Endothelial cell of umbilical vein (primary cell): ENCODE measurements at regions not wholly inside any gene's neighbourhood (a gene's known extent, or its start where the extent isn't known, plus 50 kb on each side); places are given as distances from the start of the nearest gene placed in this dataset.

Experiments used
- BruUV-seq: library from RNA; stranded (reverse); fragments of 400-500 nt; replicated peaks from 2 replicates; lab custom pipeline; 2021; lab: Mats Ljungman, UMichigan
- CTCF ChIA-PET: fragments of 300-600, 350-600 bp; sonication (Branson Sonifier 250); formaldehyde crosslinking; loops from one replicate; lab custom pipeline; 2021; ENCODE audit warnings: antibody characterized with exemption, inconsistent platforms; lab: Charles Lee
- POLR2A ChIA-PET: fragments of 300-600, 350-600 bp; sonication (Branson Sonifier 250); formaldehyde crosslinking; loops from one replicate; lab custom pipeline; 2021; ENCODE audit warnings: antibody characterized with exemption, inconsistent platforms; lab: Charles Lee
- DNase-seq: peaks from one replicate; pipeline ENCODE4 v3.0.0-alpha.2; 2011; ENCODE audit warnings: low read depth, low spot score
- FAIRE-seq: peaks from 2 replicates; lab custom pipeline; 2011; peaks lifted over from hg19 to GRCh38; lab: Jason Lieb, UNC
- H2AFZ ChIP-seq: 2 replicates; pipeline ENCODE4 v1.6.0; 2012; ENCODE audit warnings: low read depth, low read length, control low read depth, inconsistent platforms
- H3K27ac ChIP-seq: 2 replicates; pipeline ENCODE4 v1.5.1; 2011; ENCODE audit warnings: low read depth, mild to moderate bottlenecking, control low read depth, low read length, moderate library complexity; ENCODE audit not compliant: insufficient read depth
- H3K27me3 ChIP-seq, 2 experiments: 2 replicates each; pipeline versions ENCODE4 v1.6.0 to v1.6.1; 2011; ENCODE audit warnings: low read length in 2 of 2, mixed read lengths in 1 of 2; ENCODE audit not compliant: control insufficient read depth in 2 of 2, insufficient read depth in 2 of 2
- H3K36me3 ChIP-seq, 2 experiments: 2 replicates in 1 of 2; 3 replicates in 1 of 2; pipeline ENCODE4 v1.5.1; 2011; ENCODE audit warnings: low read length in 2 of 2, mild to moderate bottlenecking in 1 of 2, moderate library complexity in 1 of 2; ENCODE audit not compliant: control insufficient read depth in 2 of 2, insufficient read depth in 2 of 2; ENCODE audit errors: extremely low read depth in 1 of 2
- H3K4me1 ChIP-seq: 3 replicates; pipeline ENCODE4 v1.5.1; 2011; ENCODE audit warnings: mild to moderate bottlenecking, low read length; ENCODE audit not compliant: control insufficient read depth, insufficient read depth; ENCODE audit errors: extremely low read depth
- H3K4me2 ChIP-seq: 2 replicates; pipeline ENCODE4 v1.6.1; 2011; ENCODE audit warnings: low read length, control low read depth, mixed read lengths; ENCODE audit not compliant: insufficient read depth
- H3K4me3 ChIP-seq, 3 experiments: fragments of 200-600 bp in 1 of 3; sonication (generic), shearing (Covaris generic) in 1 of 3; replicated peaks in 1 of 3; 2 replicates each; pipeline ENCODE4 v1.5.1; 2011 to 2016; ENCODE audit warnings: control low read depth in 3 of 3, low read length in 3 of 3, mild to moderate bottlenecking in 2 of 3, inconsistent platforms in 1 of 3, low read depth in 1 of 3, moderate library complexity in 1 of 3; ENCODE audit not compliant: insufficient read depth in 1 of 3
- H3K79me2 ChIP-seq: 2 replicates; pipeline ENCODE4 v1.6.0; 2012; ENCODE audit warnings: low read length, inconsistent platforms; ENCODE audit not compliant: control insufficient read depth, insufficient read depth
- H3K9ac ChIP-seq: replicated peaks from 2 replicates; pipeline ENCODE3; 2011; ENCODE audit warnings: low read length, control low read depth; ENCODE audit not compliant: insufficient read depth; ENCODE audit errors: extremely low read depth
- H3K9me1 ChIP-seq: replicated peaks from 3 replicates; pipeline ENCODE4 v1.6.0; 2011; ENCODE audit warnings: mild to moderate bottlenecking, low read length; ENCODE audit not compliant: control insufficient read depth, insufficient read depth; ENCODE audit errors: extremely low read depth
- H3K9me3 ChIP-seq: replicated peaks from 2 replicates; pipeline ENCODE4 v1.5.1; 2012; ENCODE audit warnings: low read length, inconsistent platforms; ENCODE audit not compliant: control insufficient read depth, insufficient read depth
- H4K20me1 ChIP-seq: replicated peaks from 2 replicates; pipeline ENCODE3; 2011; ENCODE audit warnings: mild to moderate bottlenecking, low read length; ENCODE audit not compliant: control insufficient read depth, insufficient read depth; ENCODE audit errors: extremely low read depth
- EZH2 ChIP-seq: IDR thresholded peaks from 2 replicates; pipeline ENCODE4 v1.6.1; 2012; ENCODE audit warnings: borderline replicate concordance, low read depth, mild to moderate bottlenecking, moderate library complexity, low read length, inconsistent platforms; ENCODE audit not compliant: severe bottlenecking
- FOS ChIP-seq: IDR thresholded peaks from 2 replicates; pipeline ENCODE4 v1.6.1; 2011; ENCODE audit warnings: mild to moderate bottlenecking, low read length, moderate library complexity, borderline replicate concordance; ENCODE audit not compliant: insufficient read depth
- GATA2 ChIP-seq: IDR thresholded peaks from 2 replicates; pipeline ENCODE4 v1.7.0; 2011; ENCODE audit warnings: low read depth, mild to moderate bottlenecking, moderate library complexity, mixed read lengths, low read length; ENCODE audit not compliant: insufficient read length, insufficient read depth
- JUN ChIP-seq: IDR thresholded peaks from 2 replicates; pipeline ENCODE4 v1.6.1; 2011; ENCODE audit warnings: borderline replicate concordance, low read depth; ENCODE audit not compliant: insufficient read length, insufficient read depth
- MYC ChIP-seq: IDR thresholded peaks from one replicate; pipeline ENCODE4 v1.6.1; 2011; ENCODE audit warnings: mild to moderate bottlenecking, low read depth, low read length
- POLR2A ChIP-seq: IDR thresholded peaks from 2 replicates; pipeline ENCODE4 v1.6.1; 2012; ENCODE audit warnings: low read depth, mild to moderate bottlenecking, control low read depth, low read length
- POLR2AphosphoS5 ChIP-seq: IDR thresholded peaks from 2 replicates; pipeline ENCODE4 v1.6.1; 2012; ENCODE audit warnings: low read depth, mild to moderate bottlenecking, control low read depth, low read length, moderate library complexity; ENCODE audit not compliant: insufficient read depth
- dilution Hi-C: fragments of 300-500 bp; cut with MboI; formaldehyde crosslinking; loops from one replicate; pipeline ENCODE4 v1.15.0; 2019; ENCODE audit warnings: low sequenced_read_pairs; ENCODE audit not compliant: extremely low pct_ligation_motif_present
- intact Hi-C: fragments of 100-400 bp; cut with micrococcal nuclease; formaldehyde crosslinking; loops from one replicate; pipeline ENCODE4 v1.10.0; 2022
- TF ChIP-seq, protein P1 (sequence below): IDR thresholded peaks from 2 replicates; pipeline ENCODE4 v1.6.1; 2011; ENCODE audit not compliant: insufficient read depth, insufficient read length
- TF ChIP-seq, protein P2 (sequence below), 2 donors: IDR thresholded peaks; 1 replicate in 1 of 2; 2 replicates in 1 of 2; pipeline ENCODE4 v1.5.1; 2011; ENCODE audit warnings: low read length in 2 of 2, mild to moderate bottlenecking in 2 of 2, moderate library complexity in 2 of 2, control low read depth in 1 of 2, inconsistent platforms in 1 of 2, low read depth in 1 of 2; ENCODE audit not compliant: insufficient read depth in 1 of 2; ENCODE audit errors: extremely low read depth in 1 of 2

- ChIA-PET CTCF (no interaction called here), POLR2A (no interaction called here)
- H3K9me1 ChIP-seq: no peaks in the 10 kb centered on the region
- FAIRE-seq (no peak), DNase-seq (no peak)
- H3K79me2 ChIP-seq: no peaks in the 10 kb centered on the region
- no peak overlapping the region for H3K4me3 ChIP-seq
- H3K27me3 ChIP-seq: no peaks in the 10 kb centered on the region
- H3K9me3 ChIP-seq: no peaks in the 10 kb centered on the region
- no peaks in the 10 kb centered on the region for H3K36me3 ChIP-seq
- no peak for TF ChIP-seq EZH2
- TF ChIP-seq POLR2AphosphoS5: no peak
- TF ChIP-seq, protein P1, sequence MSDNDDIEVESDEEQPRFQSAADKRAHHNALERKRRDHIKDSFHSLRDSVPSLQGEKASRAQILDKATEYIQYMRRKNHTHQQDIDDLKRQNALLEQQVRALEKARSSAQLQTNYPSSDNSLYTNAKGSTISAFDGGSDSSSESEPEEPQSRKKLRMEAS: no peak
- no peak for TF ChIP-seq FOS
- TF ChIP-seq POLR2A: no peak
- no peak for TF ChIP-seq GATA2
- TF ChIP-seq, protein P2, sequence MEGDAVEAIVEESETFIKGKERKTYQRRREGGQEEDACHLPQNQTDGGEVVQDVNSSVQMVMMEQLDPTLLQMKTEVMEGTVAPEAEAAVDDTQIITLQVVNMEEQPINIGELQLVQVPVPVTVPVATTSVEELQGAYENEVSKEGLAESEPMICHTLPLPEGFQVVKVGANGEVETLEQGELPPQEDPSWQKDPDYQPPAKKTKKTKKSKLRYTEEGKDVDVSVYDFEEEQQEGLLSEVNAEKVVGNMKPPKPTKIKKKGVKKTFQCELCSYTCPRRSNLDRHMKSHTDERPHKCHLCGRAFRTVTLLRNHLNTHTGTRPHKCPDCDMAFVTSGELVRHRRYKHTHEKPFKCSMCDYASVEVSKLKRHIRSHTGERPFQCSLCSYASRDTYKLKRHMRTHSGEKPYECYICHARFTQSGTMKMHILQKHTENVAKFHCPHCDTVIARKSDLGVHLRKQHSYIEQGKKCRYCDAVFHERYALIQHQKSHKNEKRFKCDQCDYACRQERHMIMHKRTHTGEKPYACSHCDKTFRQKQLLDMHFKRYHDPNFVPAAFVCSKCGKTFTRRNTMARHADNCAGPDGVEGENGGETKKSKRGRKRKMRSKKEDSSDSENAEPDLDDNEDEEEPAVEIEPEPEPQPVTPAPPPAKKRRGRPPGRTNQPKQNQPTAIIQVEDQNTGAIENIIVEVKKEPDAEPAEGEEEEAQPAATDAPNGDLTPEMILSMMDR (IDR thresholded peaks at IDR 0.05; ENCODE audit: extremely low read depth in 1 of 2, insufficient read depth in 1 of 2, low read depth in 1 of 2, low read length in 2 of 2): no peak
- no peak for TF ChIP-seq MYC
- TF ChIP-seq JUN: no peak
- intact Hi-C loops (loop anchor here (5.0 kb wide), 2 partner anchors 76 to 721 kb away; no protein-coding TSS in a partner anchor), dilution Hi-C loops (no loop called here)
- BruUV-seq: no TSS peak
- no peak overlapping the region for H3K4me2 ChIP-seq
- H3K9ac ChIP-seq: no peak overlapping the region
- H3K27ac ChIP-seq: no peak overlapping the region
- H2AFZ ChIP-seq: no peak overlapping the region
- peaks cover 33% of the 10 kb centered on the region for H3K4me1 ChIP-seq
- no peaks in the 10 kb centered on the region for H4K20me1 ChIP-seq
Measured at GRCh38 chr15:95606551-95606950, 723.9 kb upstream of the NR2F2 start.
